ENCODE measurements at regions not wholly inside any gene's neighbourhood (a gene's known extent, or its start where the extent isn't known, plus 50 kb on each side); places are given as distances from the start of the nearest gene placed in this dataset.

DNA sequence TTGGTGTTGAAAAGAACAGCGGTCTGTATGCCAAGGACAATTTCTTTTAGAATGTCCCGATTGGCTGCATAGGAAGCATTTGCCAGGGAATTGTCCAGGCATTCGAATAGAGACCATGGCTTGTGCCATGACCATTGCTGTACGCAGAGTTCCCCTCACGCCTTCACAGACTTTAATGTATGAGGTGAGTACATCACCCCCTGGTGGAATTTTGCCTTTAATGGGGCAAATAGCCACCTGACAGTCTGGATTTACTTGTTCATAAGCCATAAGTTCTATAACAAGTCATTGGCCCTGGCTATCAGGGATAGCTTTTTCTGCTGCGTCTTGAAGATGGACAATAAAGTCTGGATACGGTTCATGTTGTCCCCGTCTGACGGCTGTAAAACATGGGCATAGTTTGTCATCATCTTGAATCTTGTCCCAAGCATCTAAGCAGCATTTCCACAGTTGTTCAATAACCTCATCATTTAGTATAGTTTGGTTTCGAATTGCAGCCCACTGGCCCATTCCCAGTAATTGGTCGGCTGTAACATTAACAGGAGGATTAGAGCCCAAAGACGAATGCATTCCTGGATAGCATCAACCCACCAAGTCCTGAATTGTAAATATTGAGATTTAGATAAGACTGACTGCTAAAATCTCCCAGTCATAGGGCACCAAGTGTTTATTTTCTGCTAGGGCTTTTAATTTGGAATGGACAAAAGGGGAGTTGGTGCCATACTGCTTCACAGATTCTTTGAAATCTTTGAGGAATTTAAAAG is 67.7 kb upstream of the ARL4D start (continued):
- TF ChIP-seq, protein P1, sequence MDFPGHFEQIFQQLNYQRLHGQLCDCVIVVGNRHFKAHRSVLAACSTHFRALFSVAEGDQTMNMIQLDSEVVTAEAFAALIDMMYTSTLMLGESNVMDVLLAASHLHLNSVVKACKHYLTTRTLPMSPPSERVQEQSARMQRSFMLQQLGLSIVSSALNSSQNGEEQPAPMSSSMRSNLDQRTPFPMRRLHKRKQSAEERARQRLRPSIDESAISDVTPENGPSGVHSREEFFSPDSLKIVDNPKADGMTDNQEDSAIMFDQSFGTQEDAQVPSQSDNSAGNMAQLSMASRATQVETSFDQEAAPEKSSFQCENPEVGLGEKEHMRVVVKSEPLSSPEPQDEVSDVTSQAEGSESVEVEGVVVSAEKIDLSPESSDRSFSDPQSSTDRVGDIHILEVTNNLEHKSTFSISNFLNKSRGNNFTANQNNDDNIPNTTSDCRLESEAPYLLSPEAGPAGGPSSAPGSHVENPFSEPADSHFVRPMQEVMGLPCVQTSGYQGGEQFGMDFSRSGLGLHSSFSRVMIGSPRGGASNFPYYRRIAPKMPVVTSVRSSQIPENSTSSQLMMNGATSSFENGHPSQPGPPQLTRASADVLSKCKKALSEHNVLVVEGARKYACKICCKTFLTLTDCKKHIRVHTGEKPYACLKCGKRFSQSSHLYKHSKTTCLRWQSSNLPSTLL (IDR thresholded peaks at IDR 0.05): no peak

DNA sequence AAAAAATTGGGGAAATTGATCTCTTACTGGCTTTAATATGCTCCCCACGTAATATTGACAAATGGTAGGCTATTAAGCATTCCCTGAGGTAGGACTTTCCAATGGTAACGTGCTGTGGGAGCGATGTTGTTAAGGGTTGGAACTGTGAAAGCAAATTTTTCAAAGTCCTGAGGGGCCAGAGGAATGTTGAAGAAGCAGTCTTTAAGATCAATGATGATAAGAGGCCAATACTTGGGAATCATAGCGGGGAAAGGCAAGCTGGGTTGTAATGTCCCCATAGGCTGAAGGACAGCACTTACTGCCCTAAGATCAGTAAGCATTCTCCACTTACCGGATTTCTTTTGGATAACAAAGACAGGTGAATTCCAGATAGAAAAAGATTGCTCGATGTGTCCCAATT is 69.6 kb upstream of the ARL4D start:
- no TSS peak for BruUV-seq (replicated peaks)
- Histone ChIP-seq H3K9me3 (replicated peaks; ENCODE audit: control insufficient read depth, insufficient read depth, low read depth, low read length) (no peaks in the 10 kb centered on the region), H3K27me3 (ENCODE audit: control insufficient read depth in 2 of 2, insufficient read depth in 2 of 2, low read length in 2 of 2) (no peaks in the 10 kb centered on the region; a peak in 1 of 5 replicates), H3K4me3 (no peak overlapping the region), H2AFZ (ENCODE audit: low read depth, low read length) (no peak overlapping the region), H3K9ac (ENCODE audit: insufficient read depth in 1 of 2, low read depth in 2 of 2, low read length in 2 of 2) (no peak overlapping the region), H3K79me2 (ENCODE audit: control insufficient read depth, insufficient read depth, low read length) (no peaks in the 10 kb centered on the region), H4K20me1 (replicated peaks; ENCODE audit: control insufficient read depth, insufficient read depth, low read length) (no peaks in the 10 kb centered on the region), H3K4me1 (replicated peaks in 1 of 2; ENCODE audit: control insufficient read depth in 2 of 2, insufficient read depth in 2 of 2, low read length in 2 of 2) (no peaks in the 10 kb centered on the region), H3K36me3 (ENCODE audit: control insufficient read depth, insufficient read depth, low read length) (no peaks in the 10 kb centered on the region), H3K27ac (ENCODE audit: extremely low read depth, low read depth, low read length) (no peak overlapping the region), H3K4me2 (ENCODE audit: insufficient read depth, low read length) (no peak overlapping the region), H3K9me1 (ENCODE audit: control insufficient read depth, insufficient read depth, low read length) (no peaks in the 10 kb centered on the region)
- in situ Hi-C loops (cut with MboI): loop anchor here (5.0 kb wide), 1 partner anchor 77 kb away; no protein-coding TSS in a partner anchor
- POLR2A ChIA-PET: no interaction called here
- intact Hi-C loops (cut with micrococcal nuclease): no loop called here
- FAIRE-seq (no peak), ATAC-seq (no peak), DNase-seq (ENCODE audit: extremely low read depth in 1 of 4, low spot score in 3 of 4) (no peak)
- CTCF ChIA-PET (ENCODE audit: low intra/inter-chr PET ratio): no interaction called here
- WGBS (ENCODE audit: insufficient coverage, low coverage, missing lambda C conversion rate): 4% methylated on average over 6 of the region's 6 CpGs
- TF ChIP-seq ZNF134 (CRISPR knock-in tag; conservative IDR thresholded peaks at IDR 0.05) (no peak), HDAC1 (IDR thresholded peaks at IDR 0.05) (no peak), E2F3 (CRISPR knock-in tag; IDR thresholded peaks at IDR 0.05) (no peak), CBX2 (IDR thresholded peaks at IDR 0.05; ENCODE audit: insufficient read depth, low read length, poor library complexity, severe bottlenecking) (no peak), RFX5 (IDR thresholded peaks at IDR 0.05; ENCODE audit: low read depth, low read length) (no peak), ETS2 (tag; IDR thresholded peaks at IDR 0.05; ENCODE audit: borderline replicate concordance, poor library complexity, severe bottlenecking) (no peak), ZKSCAN1 (IDR thresholded peaks at IDR 0.05; ENCODE audit: low read depth, low read length) (no peak), CTBP1 (IDR thresholded peaks at IDR 0.05; ENCODE audit: borderline replicate concordance) (no peak), ZNF586 (CRISPR knock-in tag; conservative IDR thresholded peaks at IDR 0.05) (no peak), KLF13 (tag; IDR thresholded peaks at IDR 0.05; ENCODE audit: borderline replicate concordance, low read depth) (no peak)
- TF ChIP-seq, protein P2, sequence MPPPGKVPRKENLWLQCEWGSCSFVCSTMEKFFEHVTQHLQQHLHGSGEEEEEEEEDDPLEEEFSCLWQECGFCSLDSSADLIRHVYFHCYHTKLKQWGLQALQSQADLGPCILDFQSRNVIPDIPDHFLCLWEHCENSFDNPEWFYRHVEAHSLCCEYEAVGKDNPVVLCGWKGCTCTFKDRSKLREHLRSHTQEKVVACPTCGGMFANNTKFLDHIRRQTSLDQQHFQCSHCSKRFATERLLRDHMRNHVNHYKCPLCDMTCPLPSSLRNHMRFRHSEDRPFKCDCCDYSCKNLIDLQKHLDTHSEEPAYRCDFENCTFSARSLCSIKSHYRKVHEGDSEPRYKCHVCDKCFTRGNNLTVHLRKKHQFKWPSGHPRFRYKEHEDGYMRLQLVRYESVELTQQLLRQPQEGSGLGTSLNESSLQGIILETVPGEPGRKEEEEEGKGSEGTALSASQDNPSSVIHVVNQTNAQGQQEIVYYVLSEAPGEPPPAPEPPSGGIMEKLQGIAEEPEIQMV (tag; conservative IDR thresholded peaks at IDR 0.05; ENCODE audit: low read depth): no peak
- TF ChIP-seq, protein P3, sequence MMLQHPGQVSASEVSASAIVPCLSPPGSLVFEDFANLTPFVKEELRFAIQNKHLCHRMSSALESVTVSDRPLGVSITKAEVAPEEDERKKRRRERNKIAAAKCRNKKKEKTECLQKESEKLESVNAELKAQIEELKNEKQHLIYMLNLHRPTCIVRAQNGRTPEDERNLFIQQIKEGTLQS (IDR thresholded peaks at IDR 0.05): no peak
- TF ChIP-seq, protein P3 (CRISPR knock-in tag; conservative IDR thresholded peaks at IDR 0.05): no peak
- TF ChIP-seq, protein P4, sequence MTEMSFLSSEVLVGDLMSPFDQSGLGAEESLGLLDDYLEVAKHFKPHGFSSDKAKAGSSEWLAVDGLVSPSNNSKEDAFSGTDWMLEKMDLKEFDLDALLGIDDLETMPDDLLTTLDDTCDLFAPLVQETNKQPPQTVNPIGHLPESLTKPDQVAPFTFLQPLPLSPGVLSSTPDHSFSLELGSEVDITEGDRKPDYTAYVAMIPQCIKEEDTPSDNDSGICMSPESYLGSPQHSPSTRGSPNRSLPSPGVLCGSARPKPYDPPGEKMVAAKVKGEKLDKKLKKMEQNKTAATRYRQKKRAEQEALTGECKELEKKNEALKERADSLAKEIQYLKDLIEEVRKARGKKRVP (CRISPR knock-in tag; IDR thresholded peaks at IDR 0.05): no peak
